HTR-8/SVneo (cell line): ENCODE measurements at regions not wholly inside any gene's neighbourhood (a gene's known extent, or its start where the extent isn't known, plus 50 kb on each side); places are given as distances from the start of the nearest gene placed in this dataset.
"Not testable (repeated sequence)": the region's sequence is repeated elsewhere in the genome, so short reads cannot be mapped to it uniquely, and the experiment has no call there.

ENCODE experiments used
- DNase-seq: peaks from one replicate; pipeline ENCODE4 v3.0.0; 2011; ENCODE audit warnings: low spot score, mixed read lengths; ENCODE audit not compliant: insufficient read length
- FAIRE-seq: peaks from 2 replicates; lab custom pipeline; 2011; peaks lifted over from hg19 to GRCh38; lab: Jason Lieb, UNC

DNA sequence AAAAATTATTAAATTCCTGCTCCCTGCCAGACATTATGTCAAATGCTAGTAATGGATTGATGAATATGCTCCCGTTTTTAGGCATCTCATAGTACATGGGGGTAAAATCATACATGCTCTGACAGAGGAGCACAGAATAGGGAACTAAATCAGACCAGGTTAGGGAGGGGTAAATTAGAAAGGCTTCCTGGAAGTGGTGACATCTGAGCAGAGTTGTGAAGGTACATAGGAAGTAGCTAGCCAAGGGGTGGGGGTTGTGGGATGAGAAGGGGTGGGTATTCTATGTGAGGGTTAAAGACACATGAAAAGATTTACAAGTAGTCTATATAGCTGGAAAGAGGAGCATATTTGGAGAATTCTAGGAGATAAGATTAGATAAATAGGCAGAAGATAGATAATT lies 171.7 kb upstream of the FBXO33 start:
- FAIRE-seq (no peak), DNase-seq (no peak)

DNA sequence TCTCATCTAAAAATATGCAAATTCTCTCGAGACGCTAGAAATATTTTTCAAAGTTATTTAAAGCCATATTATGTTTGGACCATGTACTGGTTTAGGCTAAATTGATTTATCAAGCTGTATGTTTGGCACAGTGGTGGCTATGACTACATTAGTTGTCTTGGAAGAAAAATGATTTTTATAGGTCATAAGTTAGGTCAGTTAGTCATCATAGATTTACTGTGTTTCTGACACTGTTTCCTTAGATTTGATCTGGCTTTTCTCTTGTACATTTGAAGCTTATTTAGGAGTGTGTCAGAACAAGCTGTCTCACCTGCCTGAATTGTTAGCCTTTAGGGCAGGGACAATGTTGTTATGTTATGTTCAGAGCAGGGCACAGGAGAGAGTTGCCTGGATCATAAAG lies 161.1 kb upstream of the FBXO33 start:
- DNase-seq (no peak), FAIRE-seq (no peak)

- no peak for DNase-seq
- FAIRE-seq, result no peak
These were observed 160.0 kb upstream of the FBXO33 start for GRCh38 chr14:39592116-39592789.

DNA sequence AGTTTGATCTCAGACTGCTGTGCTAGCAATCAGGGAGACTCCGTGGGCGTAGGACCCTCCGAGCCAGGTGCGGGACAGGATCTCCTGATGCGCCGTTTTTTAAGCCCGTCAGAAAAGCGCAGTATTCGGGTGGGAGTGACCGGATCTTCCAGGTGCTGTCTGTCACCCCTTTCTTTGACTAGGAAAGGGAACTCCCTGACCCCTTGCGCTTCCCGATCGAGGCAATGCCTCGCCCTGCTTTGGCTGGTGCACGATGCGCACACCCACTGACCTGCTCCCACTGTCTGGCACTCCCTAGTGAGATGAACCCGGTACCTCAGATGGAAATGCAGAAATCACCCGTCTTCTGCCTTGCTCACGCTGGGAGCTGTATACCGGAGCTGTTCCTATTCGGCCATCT lies 157.6 kb upstream of the FBXO33 start:
- DNase-seq, FAIRE-seq: not testable (repeated sequence)

- FAIRE-seq (no peak), DNase-seq (no peak)
These were observed 149.9 kb upstream of the FBXO33 start for GRCh38 chr14:39582028-39582654.

DNA sequence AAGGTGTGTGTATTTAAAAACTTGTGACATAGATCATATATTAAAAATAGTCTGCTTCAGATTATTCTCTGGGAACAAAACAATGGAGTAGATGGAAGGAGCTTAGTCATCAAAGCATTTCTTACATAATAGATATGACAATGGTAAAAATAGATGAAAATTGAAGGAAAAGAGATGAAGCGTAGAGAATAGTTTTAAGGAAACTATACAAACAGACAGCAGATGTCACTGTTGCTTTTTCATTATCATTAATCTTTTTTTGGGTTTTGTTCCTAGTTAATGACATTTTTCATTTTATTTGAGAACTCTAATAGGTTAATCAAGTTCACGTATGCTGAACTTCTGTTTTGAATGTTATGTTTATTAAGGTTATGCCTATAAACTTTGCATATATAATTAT lies 149.2 kb upstream of the FBXO33 start:
- DNase-seq (no peak), FAIRE-seq (no peak)

GRCh38 chr14:39580696-39581095 lies 148.5 kb upstream of the FBXO33 start:
- FAIRE-seq (no peak), DNase-seq (no peak)

- FAIRE-seq (no peak), DNase-seq (no peak)
These were observed 144.5 kb upstream of the FBXO33 start for GRCh38 chr14:39576736-39577135.

- DNase-seq, result no peak
- FAIRE-seq, result no peak
These were observed 144.0 kb upstream of the FBXO33 start for GRCh38 chr14:39576258-39576657.

DNA sequence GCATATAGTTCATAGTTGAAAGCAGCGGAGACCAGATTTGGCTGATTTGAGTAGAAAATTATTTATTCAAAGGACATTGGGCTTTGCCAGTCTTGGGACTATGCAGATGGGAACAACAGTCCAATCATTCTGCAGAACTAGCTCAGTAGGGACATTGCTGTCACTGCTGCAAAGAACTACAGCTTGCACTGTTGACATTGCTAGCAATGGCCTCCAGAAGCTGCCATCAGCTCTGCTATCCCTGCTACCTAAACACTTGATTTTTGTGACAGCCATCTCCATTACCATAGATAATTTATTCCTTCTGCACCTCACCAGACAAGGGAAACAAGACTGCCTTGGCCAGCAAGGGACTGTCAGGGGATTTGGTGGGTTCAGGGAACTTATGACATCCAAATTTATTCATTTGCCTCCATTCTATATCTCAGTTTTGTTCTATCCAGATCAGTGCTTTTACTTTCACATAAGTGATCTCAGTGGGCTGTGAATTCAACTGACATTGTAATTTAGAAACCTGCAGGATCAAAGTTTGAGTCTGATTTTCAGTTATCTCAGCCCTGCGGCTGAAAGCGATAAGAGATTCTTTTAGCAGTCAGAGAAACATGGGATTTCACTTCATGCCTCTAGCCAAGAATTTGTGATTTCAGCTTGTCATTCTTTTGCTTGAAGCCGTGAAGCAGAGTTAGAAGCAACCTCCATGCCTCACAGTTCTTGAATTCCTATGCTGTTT lies 136.7 kb upstream of the FBXO33 start:
- no peak for DNase-seq
- FAIRE-seq, result no peak

DNA sequence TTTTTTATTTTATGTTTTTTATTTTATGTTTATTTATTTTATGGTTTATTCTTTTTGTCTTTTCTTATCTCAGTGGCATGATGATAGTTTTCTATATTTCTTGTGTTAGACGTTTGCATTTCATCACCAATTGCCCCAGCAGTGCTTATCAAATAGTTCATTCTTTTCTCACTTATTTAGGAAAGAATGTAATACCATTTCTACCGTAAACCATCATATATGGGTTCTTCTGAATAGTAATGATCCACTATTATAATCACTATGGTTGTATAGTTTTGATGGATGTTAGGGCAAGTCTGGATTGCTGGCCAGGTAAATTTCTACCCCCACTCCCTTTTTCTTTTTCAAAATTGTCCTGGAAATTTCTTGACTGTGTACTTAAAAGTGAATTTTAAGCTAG lies 134.6 kb upstream of the FBXO33 start:
- no peak for FAIRE-seq
- no peak for DNase-seq

GRCh38 chr14:39563361-39563760 lies 131.1 kb upstream of the FBXO33 start:
- DNase-seq, result no peak
- FAIRE-seq, result no peak

DNA sequence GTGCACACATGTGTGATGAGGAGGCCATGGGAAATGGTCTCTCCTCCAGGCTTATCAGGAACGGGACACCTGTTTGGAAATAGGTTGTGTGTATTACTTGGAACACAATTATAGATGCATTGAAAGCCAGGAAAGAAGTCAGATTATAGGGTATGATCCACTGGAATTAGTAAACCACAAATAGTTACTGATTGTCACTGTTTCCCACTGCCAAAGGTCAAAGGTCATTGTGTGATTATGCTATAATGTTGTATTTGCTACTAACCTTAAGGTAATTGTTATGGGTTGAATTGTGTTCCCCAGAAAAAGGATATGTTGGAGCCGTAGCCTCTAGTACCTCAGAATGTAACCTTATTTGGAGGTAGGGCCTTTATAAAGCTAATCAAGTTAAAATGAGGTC lies 129.9 kb upstream of the FBXO33 start:
- DNase-seq, result no peak
- no peak for FAIRE-seq

DNA sequence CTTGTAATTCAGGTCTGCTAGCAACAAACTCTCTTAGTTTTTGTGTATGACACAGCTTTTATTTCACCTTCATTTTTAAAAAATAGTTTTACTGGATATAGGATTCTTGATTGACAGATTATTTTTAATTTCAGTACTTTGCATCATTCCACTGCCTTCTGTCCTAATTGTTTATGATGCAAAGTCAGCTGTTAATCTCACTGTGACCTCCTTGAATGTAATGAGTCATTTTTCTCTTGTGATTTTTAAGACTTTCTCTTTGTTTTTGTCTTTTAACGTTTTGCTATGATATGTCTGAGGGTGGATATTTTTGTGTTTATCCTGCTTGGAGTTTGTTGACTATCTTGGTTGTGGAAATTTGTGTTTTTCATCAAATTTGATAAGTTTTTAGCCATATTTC lies 126.3 kb upstream of the FBXO33 start:
- FAIRE-seq (no peak), DNase-seq (no peak)

GRCh38 chr14:39555749-39556148 lies 123.5 kb upstream of the FBXO33 start:
- DNase-seq (no peak), FAIRE-seq (no peak)

DNA sequence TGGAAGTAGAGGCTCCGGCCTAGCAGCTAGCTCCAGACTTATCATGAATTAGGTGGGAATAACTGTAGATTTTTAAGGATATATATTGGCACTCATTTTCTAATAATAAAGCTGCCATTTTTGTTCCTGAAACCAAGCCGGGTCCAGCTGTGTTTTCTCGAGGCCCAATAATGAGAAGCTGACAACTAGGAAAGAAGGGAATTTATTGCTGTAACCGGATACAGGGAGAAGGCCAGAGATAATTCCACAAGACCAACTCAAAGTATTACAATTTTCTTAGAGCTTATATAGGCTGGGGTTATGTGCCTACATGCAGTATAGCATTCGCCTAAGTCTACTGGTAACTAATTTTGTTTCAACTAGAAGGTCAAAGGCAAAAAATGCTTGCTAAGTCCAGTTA lies 122.3 kb upstream of the FBXO33 start:
- DNase-seq, result no peak
- no peak for FAIRE-seq

DNA sequence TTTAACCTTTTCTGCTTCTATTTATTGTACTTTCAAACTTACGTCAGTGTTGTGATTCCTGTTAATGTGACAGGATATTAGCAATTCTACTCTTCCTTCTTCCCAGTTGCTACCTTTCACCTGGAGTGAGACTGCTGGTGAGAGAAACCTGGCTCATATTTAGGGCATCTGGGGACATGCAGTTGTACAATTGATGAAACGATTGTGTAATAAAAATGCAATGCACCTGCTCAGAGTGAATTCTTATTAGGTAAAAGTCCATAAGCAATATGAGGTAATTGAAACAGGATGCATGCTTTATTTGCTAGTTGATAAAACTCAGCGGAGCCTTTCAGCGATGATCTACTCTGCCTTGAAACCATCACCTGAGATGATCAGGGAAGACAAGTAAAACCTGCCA lies 116.1 kb upstream of the FBXO33 start:
- DNase-seq (no peak), FAIRE-seq (no peak)

- DNase-seq (no peak), FAIRE-seq (no peak)
These were observed 115.6 kb upstream of the FBXO33 start for GRCh38 chr14:39547845-39548244.

DNA sequence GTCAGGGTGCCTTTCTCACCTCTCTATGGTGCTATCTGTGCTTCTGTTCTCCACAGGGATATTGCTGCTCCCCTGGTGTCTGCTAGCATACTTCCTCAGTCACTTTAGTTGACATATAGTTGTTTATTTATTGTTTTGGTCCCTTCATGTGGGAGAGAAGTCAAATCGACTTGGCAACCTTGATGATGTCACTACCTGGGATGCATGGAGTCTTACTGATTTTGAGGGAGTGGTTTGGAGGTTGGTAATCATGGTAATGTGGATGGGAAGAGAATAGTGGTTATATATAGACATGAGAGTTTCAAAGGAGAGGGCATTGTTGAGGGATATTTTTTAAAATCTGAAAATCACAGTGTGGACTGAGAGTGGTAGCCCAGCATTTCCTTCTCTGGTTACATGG lies 73.6 kb upstream of the FBXO33 start:
- DNase-seq (no peak), FAIRE-seq (no peak)

GRCh38 chr14:39500253-39500652 lies 68.0 kb upstream of the FBXO33 start:
- FAIRE-seq (no peak), DNase-seq (no peak)

DNA sequence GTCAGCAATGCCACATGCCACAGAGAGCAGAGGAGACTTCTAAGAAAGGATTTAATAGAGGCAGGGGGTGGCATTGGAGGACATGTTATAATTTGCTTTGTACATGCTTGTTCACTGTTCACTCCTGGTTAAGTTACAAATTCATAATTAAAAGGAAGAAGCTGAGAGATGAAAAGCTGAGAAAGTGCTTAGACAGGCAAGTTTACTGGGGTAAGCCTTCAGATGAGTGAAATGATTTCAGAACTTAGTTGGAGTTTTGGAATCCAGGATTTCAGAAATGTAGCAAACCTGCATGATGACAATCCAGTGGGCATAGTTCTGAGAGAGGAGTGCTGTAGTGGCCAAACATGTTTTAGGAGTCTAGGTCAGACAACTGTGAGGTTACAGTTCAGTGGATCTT lies 67.3 kb upstream of the FBXO33 start:
- DNase-seq (no peak), FAIRE-seq (no peak)

GRCh38 chr14:39497677-39498076 lies 65.4 kb upstream of the FBXO33 start:
- FAIRE-seq, result not testable (repeated sequence)

More at GRCh38 chr14:39497677-39498076, 65.4 kb upstream of the FBXO33 start:
- DNase-seq, result not testable (repeated sequence)
